Calu3 (cell line): ENCODE measurements at regions not wholly inside any gene's neighbourhood (a gene's known extent, or its start where the extent isn't known, plus 50 kb on each side); places are given as distances from the start of the nearest gene placed in this dataset.

Source experiments
- BruUV-seq: library from RNA; stranded (reverse); fragments of 400-500 nt; replicated peaks from 2 replicates; lab custom pipeline; 2021; lab: Mats Ljungman, UMichigan
- CTCF ChIA-PET: fragments of 300-600 bp; sonication (Branson Sonifier 250); formaldehyde crosslinking; loops from one replicate; lab custom pipeline; 2022; ENCODE audit warnings: antibody characterized with exemption; lab: Charles Lee
- DNase-seq: peaks from one replicate; pipeline ENCODE4 v3.0.0; 2022
- H3K27ac Mint-ChIP-seq: one replicate; pipeline ENCODE4 v1.8.0; 2022; ENCODE audit warnings: mixed read lengths; ENCODE audit not compliant: unreplicated experiment
- H3K27me3 Mint-ChIP-seq: one replicate; pipeline ENCODE4 v1.8.0; 2022; ENCODE audit warnings: mixed read lengths; ENCODE audit not compliant: unreplicated experiment
- H3K36me3 Mint-ChIP-seq: one replicate; pipeline ENCODE4 v1.8.0; 2022; ENCODE audit warnings: mild to moderate bottlenecking, moderate library complexity, mixed read lengths; ENCODE audit not compliant: insufficient read depth, unreplicated experiment
- H3K4me1 Mint-ChIP-seq: one replicate; pipeline ENCODE4 v1.8.0; 2022; ENCODE audit warnings: mild to moderate bottlenecking, low read depth, mixed read lengths; ENCODE audit not compliant: unreplicated experiment
- H3K4me3 Mint-ChIP-seq: one replicate; pipeline ENCODE4 v1.8.0; 2022; ENCODE audit warnings: mild to moderate bottlenecking, low read depth, moderate library complexity, mixed read lengths; ENCODE audit not compliant: unreplicated experiment
- H3K9me3 Mint-ChIP-seq: one replicate; pipeline ENCODE4 v1.8.0; 2022; ENCODE audit warnings: low read depth, mixed read lengths; ENCODE audit not compliant: unreplicated experiment
- CTCF ChIP-seq: fragments of 200-600 bp; IDR thresholded peaks from one replicate; pipeline ENCODE4 v1.8.0; 2022; ENCODE audit warnings: antibody characterized with exemption; ENCODE audit not compliant: unreplicated experiment
- intact Hi-C: fragments of 100-400 bp; cut with micrococcal nuclease; formaldehyde crosslinking; loops from one replicate; pipeline ENCODE4 v1.10.0; 2022; ENCODE audit not compliant: unreplicated experiment

- H3K27ac Mint-ChIP-seq: no peak overlapping the region
- TF ChIP-seq CTCF: no peak
- no peaks in the 10 kb centered on the region for H3K36me3 Mint-ChIP-seq
- DNase-seq: no peak
- CTCF ChIA-PET: no interaction called here
- no peak overlapping the region for H3K4me3 Mint-ChIP-seq
- H3K4me1 Mint-ChIP-seq: no peaks in the 10 kb centered on the region
- H3K27me3 Mint-ChIP-seq: no peaks in the 10 kb centered on the region
- BruUV-seq: no TSS peak
- intact Hi-C loops: no loop called here
- H3K9me3 Mint-ChIP-seq: peaks cover 2% of the 10 kb centered on the region
These were observed 749.2 kb downstream of the ADCYAP1 start for GRCh38 chr18:1653873-1654272.

GRCh38 chr18:1657876-1658275 is 753.2 kb downstream of the ADCYAP1 start:
- H3K9me3 Mint-ChIP-seq: no peaks in the 10 kb centered on the region
- no peak overlapping the region for H3K27ac Mint-ChIP-seq
- no peak for DNase-seq
- no peak overlapping the region for H3K4me3 Mint-ChIP-seq
- CTCF ChIA-PET: no interaction called here
- H3K27me3 Mint-ChIP-seq: no peaks in the 10 kb centered on the region
- no TSS peak for BruUV-seq
- no peaks in the 10 kb centered on the region for H3K4me1 Mint-ChIP-seq
- H3K36me3 Mint-ChIP-seq: no peaks in the 10 kb centered on the region
- intact Hi-C loops: no loop called here
- no peak for TF ChIP-seq CTCF

GRCh38 chr18:1658908-1659566 is 754.4 kb downstream of the ADCYAP1 start:
- TF ChIP-seq CTCF: no peak
- H3K36me3 Mint-ChIP-seq: no peaks in the 10 kb centered on the region
- CTCF ChIA-PET: no interaction called here
- no peaks in the 10 kb centered on the region for H3K9me3 Mint-ChIP-seq
- no peaks in the 10 kb centered on the region for H3K4me1 Mint-ChIP-seq
- no TSS peak for BruUV-seq
- no peak overlapping the region for H3K4me3 Mint-ChIP-seq
- no peak for DNase-seq
- no peaks in the 10 kb centered on the region for H3K27me3 Mint-ChIP-seq
- intact Hi-C loops: no loop called here
- no peak overlapping the region for H3K27ac Mint-ChIP-seq

- no peak overlapping the region for H3K27ac Mint-ChIP-seq
- H3K4me3 Mint-ChIP-seq: no peak overlapping the region
- no TSS peak for BruUV-seq
- H3K27me3 Mint-ChIP-seq: no peaks in the 10 kb centered on the region
- H3K4me1 Mint-ChIP-seq: no peaks in the 10 kb centered on the region
- intact Hi-C loops: loop anchor here (1.0 to 10.0 kb wide), 2 partner anchors 78 to 561 kb away; no protein-coding TSS in a partner anchor
- CTCF ChIA-PET: interaction anchor here (0.5 to 1.6 kb wide), 6 partner anchors 14 to 383 kb away, joined by 3 to 11 read pairs (median 3); no protein-coding TSS in a partner anchor
- H3K9me3 Mint-ChIP-seq: no peaks in the 10 kb centered on the region
- no peaks in the 10 kb centered on the region for H3K36me3 Mint-ChIP-seq
- peak; percentile 97 for TF ChIP-seq CTCF
- peak; percentile 78 for DNase-seq
These were observed 759.4 kb downstream of the ADCYAP1 start for GRCh38 chr18:1663879-1664705.
